Osteocyte (in vitro differentiated cells): ENCODE measurements at regions not wholly inside any gene's neighbourhood (a gene's known extent, or its start where the extent isn't known, plus 50 kb on each side); places are given as distances from the start of the nearest gene placed in this dataset.
A peak's percentile ranks its signal among the peaks of the same experiment; 100 is the strongest.
"Not testable (repeated sequence)": the region's sequence is repeated elsewhere in the genome, so short reads cannot be mapped to it uniquely, and the experiment has no call there.

Experiments
- DNase-seq: peaks from one replicate; pipeline ENCODE4 v3.0.0; 2021; ENCODE audit warnings: mixed read lengths; ENCODE audit not compliant: unreplicated experiment; ENCODE audit errors: extremely low spot score
- H3K27ac Mint-ChIP-seq: one replicate; pipeline ENCODE4 v1.8.0; 2021; ENCODE audit warnings: mild to moderate bottlenecking, mixed read lengths; ENCODE audit not compliant: unreplicated experiment
- H3K27me3 Mint-ChIP-seq: one replicate; pipeline ENCODE4 v1.8.0; 2021; ENCODE audit warnings: mixed read lengths; ENCODE audit not compliant: unreplicated experiment
- H3K36me3 Mint-ChIP-seq: one replicate; pipeline ENCODE4 v1.8.0; 2021; ENCODE audit warnings: mixed read lengths; ENCODE audit not compliant: unreplicated experiment
- H3K4me1 Mint-ChIP-seq: one replicate; pipeline ENCODE4 v1.8.0; 2021; ENCODE audit warnings: mixed read lengths; ENCODE audit not compliant: unreplicated experiment
- H3K4me3 Mint-ChIP-seq: one replicate; pipeline ENCODE4 v1.8.0; 2021; ENCODE audit warnings: mild to moderate bottlenecking, moderate library complexity, mixed read lengths; ENCODE audit not compliant: unreplicated experiment
- H3K9me3 Mint-ChIP-seq: one replicate; pipeline ENCODE4 v1.8.0; 2021; ENCODE audit warnings: mixed read lengths; ENCODE audit not compliant: unreplicated experiment
- TF ChIP-seq, protein P1 (sequence below): fragments of 200-600 bp; sonication (generic); IDR thresholded peaks from 2 replicates; pipeline ENCODE4 v1.5.0; 2021; ENCODE audit warnings: antibody characterized with exemption, mild to moderate bottlenecking, moderate library complexity

GRCh38 chr1:98292994-98293393, 368.5 kb upstream of the SNX7 start:
- H3K4me1 Mint-ChIP-seq, result peaks cover 20% of the 10 kb centered on the region
- H3K27me3 Mint-ChIP-seq, result no peaks in the 10 kb centered on the region
- H3K9me3 Mint-ChIP-seq, result peaks cover 11% of the 10 kb centered on the region
- H3K36me3 Mint-ChIP-seq, result peaks cover 4% of the 10 kb centered on the region
- no peak overlapping the region for H3K27ac Mint-ChIP-seq
- TF ChIP-seq, protein P1, sequence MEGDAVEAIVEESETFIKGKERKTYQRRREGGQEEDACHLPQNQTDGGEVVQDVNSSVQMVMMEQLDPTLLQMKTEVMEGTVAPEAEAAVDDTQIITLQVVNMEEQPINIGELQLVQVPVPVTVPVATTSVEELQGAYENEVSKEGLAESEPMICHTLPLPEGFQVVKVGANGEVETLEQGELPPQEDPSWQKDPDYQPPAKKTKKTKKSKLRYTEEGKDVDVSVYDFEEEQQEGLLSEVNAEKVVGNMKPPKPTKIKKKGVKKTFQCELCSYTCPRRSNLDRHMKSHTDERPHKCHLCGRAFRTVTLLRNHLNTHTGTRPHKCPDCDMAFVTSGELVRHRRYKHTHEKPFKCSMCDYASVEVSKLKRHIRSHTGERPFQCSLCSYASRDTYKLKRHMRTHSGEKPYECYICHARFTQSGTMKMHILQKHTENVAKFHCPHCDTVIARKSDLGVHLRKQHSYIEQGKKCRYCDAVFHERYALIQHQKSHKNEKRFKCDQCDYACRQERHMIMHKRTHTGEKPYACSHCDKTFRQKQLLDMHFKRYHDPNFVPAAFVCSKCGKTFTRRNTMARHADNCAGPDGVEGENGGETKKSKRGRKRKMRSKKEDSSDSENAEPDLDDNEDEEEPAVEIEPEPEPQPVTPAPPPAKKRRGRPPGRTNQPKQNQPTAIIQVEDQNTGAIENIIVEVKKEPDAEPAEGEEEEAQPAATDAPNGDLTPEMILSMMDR, result no peak
- H3K4me3 Mint-ChIP-seq, result no peak overlapping the region
- DNase-seq, result no peak

DNA sequence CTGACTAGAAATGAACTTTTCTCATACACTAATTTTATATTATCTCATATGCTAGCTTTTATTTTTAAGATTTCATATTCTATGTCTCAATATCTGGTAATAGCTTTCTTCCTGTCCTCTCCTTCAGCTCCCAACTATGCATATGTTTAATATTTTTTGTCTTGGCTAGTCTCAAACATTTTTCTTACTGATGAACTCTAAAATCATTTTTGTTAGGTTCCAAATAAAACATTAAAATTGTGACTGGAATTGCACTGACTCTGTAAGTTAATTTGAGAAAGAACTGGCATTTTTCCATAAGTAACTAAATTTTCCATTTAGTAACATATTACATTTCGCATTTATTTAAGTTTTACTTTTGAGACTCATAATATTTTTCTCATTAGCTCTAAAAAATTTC, 368.5 kb upstream of the DPYD start:
- TF ChIP-seq, protein P1, result no peak
- DNase-seq, result no peak
- peak overlapping the region; percentile 79 for H3K27ac Mint-ChIP-seq

DNA sequence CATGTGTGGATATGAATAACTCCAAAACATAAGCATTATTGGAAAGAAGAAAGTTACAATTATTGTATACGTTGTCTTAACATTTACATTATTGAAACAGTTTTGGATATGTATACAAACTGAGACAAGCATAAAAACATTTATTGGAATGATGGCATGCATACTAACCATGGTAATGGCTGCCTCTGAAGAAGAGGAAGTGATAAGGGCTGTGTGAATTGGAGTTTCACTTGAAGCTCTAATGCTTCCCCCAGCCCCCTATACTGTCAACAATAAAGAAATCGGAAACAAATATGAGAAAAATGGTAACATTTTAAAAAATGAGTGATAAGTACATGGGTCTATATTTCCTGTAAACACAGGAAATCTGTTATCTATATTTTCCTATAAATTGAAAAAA, 367.7 kb upstream of the DPYD start:
- no peak for DNase-seq
- Mint-ChIP-seq H3K4me1 (peaks cover 28% of the 10 kb centered on the region), H3K9me3 (peaks cover 17% of the 10 kb centered on the region), H3K27ac (no peak overlapping the region), H3K36me3 (peaks cover 7% of the 10 kb centered on the region), H3K4me3 (no peak overlapping the region), H3K27me3 (no peaks in the 10 kb centered on the region)
- TF ChIP-seq, protein P1, result no peak

More for the DNA sequence above, 368.5 kb upstream of the DPYD start:
- no peak overlapping the region for H3K4me3 Mint-ChIP-seq
- H3K4me1 Mint-ChIP-seq, result peaks cover 28% of the 10 kb centered on the region
- H3K36me3 Mint-ChIP-seq, result peaks cover 7% of the 10 kb centered on the region
- H3K27me3 Mint-ChIP-seq, result no peaks in the 10 kb centered on the region
- H3K9me3 Mint-ChIP-seq, result peaks cover 17% of the 10 kb centered on the region

DNA sequence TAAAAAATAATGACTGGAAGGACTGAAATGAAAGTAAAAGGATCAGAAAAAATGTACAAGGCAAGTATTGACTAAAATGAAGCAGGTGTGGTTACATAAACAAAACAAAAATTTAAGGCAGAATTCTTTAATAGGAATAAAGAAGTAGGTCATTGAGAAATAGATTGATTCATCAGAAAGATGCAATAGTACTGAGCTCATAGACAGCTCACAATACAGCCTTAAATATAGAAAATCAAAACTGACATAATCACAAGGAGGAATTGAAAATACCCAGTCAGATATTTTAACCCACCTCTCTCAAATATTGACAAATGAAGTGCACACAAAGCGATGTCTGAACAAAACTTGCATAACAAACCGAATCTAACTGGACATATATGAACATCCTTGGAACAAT, 366.8 kb upstream of the DPYD start:
- H3K36me3 Mint-ChIP-seq, result peaks cover 7% of the 10 kb centered on the region
- peaks cover 17% of the 10 kb centered on the region for H3K9me3 Mint-ChIP-seq
- no peak for DNase-seq
- H3K4me3 Mint-ChIP-seq, result no peak overlapping the region
- H3K4me1 Mint-ChIP-seq, result peaks cover 28% of the 10 kb centered on the region
- TF ChIP-seq, protein P1, result no peak
- H3K27ac Mint-ChIP-seq, result peak overlapping the region; percentile 34
- no peaks in the 10 kb centered on the region for H3K27me3 Mint-ChIP-seq

DNA sequence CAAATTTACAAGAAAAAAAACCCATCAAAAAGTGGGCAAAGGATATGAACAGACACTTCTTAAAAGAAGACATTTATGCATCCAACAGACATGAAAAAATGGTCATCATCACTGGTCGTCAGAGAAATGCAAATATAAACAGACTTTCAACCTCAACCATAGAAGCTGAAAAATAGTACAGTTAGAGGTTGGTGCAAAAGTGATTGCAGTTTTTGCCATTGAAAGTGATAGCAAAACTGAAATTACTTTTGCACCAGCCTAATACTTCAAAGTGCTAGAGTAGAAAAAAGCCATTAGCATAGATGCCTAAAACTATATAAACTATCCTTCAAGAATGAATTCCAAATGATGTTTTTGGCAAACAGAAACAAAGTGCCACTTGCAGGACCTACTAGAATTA, 365.8 kb upstream of the DPYD start:
- Mint-ChIP-seq H3K9me3 (peaks cover 17% of the 10 kb centered on the region), H3K4me3 (no peak overlapping the region), H3K4me1 (peaks cover 28% of the 10 kb centered on the region), H3K36me3 (peaks cover 7% of the 10 kb centered on the region), H3K27me3 (no peaks in the 10 kb centered on the region), H3K27ac (no peak overlapping the region)
- DNase-seq, result no peak
- TF ChIP-seq, protein P1, result no peak

- H3K36me3 Mint-ChIP-seq, H3K9me3 Mint-ChIP-seq, H3K27me3 Mint-ChIP-seq, DNase-seq, H3K4me3 Mint-ChIP-seq, H3K27ac Mint-ChIP-seq: not testable (repeated sequence)
- peaks cover 24% of the 10 kb centered on the region for H3K4me1 Mint-ChIP-seq
Observed at GRCh38 chr1:98285286-98285685, 364.5 kb upstream of the DPYD start.
